Ovary (tissue), 3 donors: ENCODE measurements at regions not wholly inside any gene's neighbourhood (a gene's known extent, or its start where the extent isn't known, plus 50 kb on each side); places are given as distances from the start of the nearest gene placed in this dataset.

ENCODE experiments used
- EP300 ChIP-seq: sonication (generic); formaldehyde crosslinking; IDR thresholded peaks from one replicate; pipeline ENCODE4 v1.6.1; 2017; ENCODE audit warnings: antibody characterized with exemption
- TF ChIP-seq, protein P1 (sequence below), 3 donors: fragments of 450-650 bp in 2 of 3; fragments of 200-600 bp in 1 of 3; IDR thresholded peaks; one replicate each; pipeline versions ENCODE4 v1.5.1 to v1.8.0; 2016 to 2022; ENCODE audit warnings: antibody characterized with exemption in 3 of 3, mild to moderate bottlenecking in 1 of 3
- donor health status: DM: no; HTN: no; CAD: no.

DNA sequence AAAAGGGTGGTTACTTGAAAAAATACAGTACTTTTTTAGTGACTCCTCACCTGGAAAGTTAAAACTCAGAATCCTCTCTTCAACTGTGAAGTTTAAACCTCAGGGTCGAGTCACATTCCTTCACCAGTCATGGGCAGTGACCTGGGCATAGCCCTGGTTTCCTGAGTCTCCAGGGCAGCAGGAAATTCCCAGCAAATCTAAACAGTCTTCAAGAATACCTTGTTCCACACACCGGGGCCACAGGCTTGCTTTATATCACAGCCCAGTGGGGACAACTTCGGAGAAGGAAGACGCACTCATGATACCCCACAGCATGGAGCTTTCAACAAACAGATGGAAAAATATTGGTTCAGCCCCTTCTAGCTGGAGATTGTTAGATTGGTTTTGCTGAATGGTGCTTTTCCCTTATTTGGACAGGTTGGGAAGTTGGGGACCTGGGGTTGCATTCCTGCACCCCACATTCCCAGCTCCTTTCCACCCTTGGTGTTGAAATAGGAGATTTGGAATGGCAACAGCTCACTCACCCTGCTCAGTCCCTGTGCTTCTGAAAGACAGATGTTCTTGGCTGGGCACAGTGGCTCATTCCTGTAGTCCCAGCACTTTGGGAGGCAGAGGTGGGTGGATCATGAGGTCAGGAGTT lies 113.0 kb upstream of the TMEM170B start:
- TF ChIP-seq EP300 = no peak
- TF ChIP-seq, protein P1, sequence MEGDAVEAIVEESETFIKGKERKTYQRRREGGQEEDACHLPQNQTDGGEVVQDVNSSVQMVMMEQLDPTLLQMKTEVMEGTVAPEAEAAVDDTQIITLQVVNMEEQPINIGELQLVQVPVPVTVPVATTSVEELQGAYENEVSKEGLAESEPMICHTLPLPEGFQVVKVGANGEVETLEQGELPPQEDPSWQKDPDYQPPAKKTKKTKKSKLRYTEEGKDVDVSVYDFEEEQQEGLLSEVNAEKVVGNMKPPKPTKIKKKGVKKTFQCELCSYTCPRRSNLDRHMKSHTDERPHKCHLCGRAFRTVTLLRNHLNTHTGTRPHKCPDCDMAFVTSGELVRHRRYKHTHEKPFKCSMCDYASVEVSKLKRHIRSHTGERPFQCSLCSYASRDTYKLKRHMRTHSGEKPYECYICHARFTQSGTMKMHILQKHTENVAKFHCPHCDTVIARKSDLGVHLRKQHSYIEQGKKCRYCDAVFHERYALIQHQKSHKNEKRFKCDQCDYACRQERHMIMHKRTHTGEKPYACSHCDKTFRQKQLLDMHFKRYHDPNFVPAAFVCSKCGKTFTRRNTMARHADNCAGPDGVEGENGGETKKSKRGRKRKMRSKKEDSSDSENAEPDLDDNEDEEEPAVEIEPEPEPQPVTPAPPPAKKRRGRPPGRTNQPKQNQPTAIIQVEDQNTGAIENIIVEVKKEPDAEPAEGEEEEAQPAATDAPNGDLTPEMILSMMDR (IDR thresholded peaks at IDR 0.05) = no peak
